Mammary epithelial cell (primary cell): ENCODE measurements at regions not wholly inside any gene's neighbourhood (a gene's known extent, or its start where the extent isn't known, plus 50 kb on each side); places are given as distances from the start of the nearest gene placed in this dataset.

ENCODE experiments used
- EZH2 ChIP-seq: IDR thresholded peaks from 2 replicates; pipeline ENCODE4 v1.6.1; 2012; ENCODE audit warnings: low read length, inconsistent platforms, borderline replicate concordance
- TF ChIP-seq, protein P1 (sequence below), 2 donors: IDR thresholded peaks in 1 of 2; conservative IDR thresholded peaks in 1 of 2; 2 replicates each; pipeline ENCODE4 v1.5.1; 2011 to 2012; ENCODE audit warnings: inconsistent platforms in 2 of 2, low read length in 2 of 2, mild to moderate bottlenecking in 2 of 2, control low read depth in 1 of 2, low read depth in 1 of 2; ENCODE audit not compliant: insufficient read depth in 1 of 2; ENCODE audit errors: extremely low read depth in 1 of 2

DNA sequence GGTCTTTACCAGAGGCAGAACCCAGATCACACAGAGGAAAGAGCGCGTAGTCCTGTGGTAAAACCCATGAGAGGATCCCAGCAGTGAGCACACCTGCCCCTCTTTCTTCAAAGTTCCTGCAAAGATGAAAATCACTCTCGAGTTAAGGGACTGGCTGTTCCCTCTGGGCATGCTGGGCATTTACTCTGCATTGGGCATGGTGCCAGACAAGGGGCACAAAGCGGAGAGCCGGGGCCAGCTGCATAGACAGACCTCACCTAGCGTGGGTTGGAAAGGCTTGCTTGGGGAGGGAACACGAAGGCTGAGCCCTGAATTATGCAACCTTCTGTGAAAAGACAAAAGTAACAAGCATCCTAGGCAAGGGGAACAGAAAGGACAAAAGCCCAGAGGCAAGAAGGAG is 120.0 kb upstream of the TCERG1L start:
- TF ChIP-seq, protein P1, sequence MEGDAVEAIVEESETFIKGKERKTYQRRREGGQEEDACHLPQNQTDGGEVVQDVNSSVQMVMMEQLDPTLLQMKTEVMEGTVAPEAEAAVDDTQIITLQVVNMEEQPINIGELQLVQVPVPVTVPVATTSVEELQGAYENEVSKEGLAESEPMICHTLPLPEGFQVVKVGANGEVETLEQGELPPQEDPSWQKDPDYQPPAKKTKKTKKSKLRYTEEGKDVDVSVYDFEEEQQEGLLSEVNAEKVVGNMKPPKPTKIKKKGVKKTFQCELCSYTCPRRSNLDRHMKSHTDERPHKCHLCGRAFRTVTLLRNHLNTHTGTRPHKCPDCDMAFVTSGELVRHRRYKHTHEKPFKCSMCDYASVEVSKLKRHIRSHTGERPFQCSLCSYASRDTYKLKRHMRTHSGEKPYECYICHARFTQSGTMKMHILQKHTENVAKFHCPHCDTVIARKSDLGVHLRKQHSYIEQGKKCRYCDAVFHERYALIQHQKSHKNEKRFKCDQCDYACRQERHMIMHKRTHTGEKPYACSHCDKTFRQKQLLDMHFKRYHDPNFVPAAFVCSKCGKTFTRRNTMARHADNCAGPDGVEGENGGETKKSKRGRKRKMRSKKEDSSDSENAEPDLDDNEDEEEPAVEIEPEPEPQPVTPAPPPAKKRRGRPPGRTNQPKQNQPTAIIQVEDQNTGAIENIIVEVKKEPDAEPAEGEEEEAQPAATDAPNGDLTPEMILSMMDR (conservative IDR thresholded peaks at IDR 0.05 in 1 of 2, IDR thresholded peaks at IDR 0.05 in 1 of 2; ENCODE audit: extremely low read depth in 1 of 2, insufficient read depth in 1 of 2, low read depth in 1 of 2, low read length in 2 of 2) = no peak
- no peak for TF ChIP-seq EZH2
